Smooth muscle cell (in vitro differentiated cells): ENCODE measurements at regions not wholly inside any gene's neighbourhood (a gene's known extent, or its start where the extent isn't known, plus 50 kb on each side); places are given as distances from the start of the nearest gene placed in this dataset.

Experiments
- DNase-seq: peaks from one replicate; lab custom pipeline; 2025; ENCODE audit not compliant: unreplicated experiment; lab: John Stamatoyannopoulos, UW
- H2AFZ ChIP-seq: fragments of 200-600 bp; sonication (generic); 2 replicates; pipeline ENCODE4 v1.6.0; 2016; ENCODE audit warnings: antibody characterized with exemption, low read depth, mild to moderate bottlenecking
- H3F3A ChIP-seq: fragments of 200-600 bp; sonication (generic); 2 replicates; pipeline ENCODE4 v1.6.0; 2017; ENCODE audit warnings: antibody characterized with exemption, low read depth
- H3K27ac ChIP-seq: fragments of 200-600 bp; sonication (generic); 2 replicates; pipeline ENCODE4 v1.5.1; 2016; ENCODE audit warnings: low read depth, mild to moderate bottlenecking
- H3K27me3 ChIP-seq: fragments of 200-600 bp; sonication (generic); 2 replicates; pipeline ENCODE4 v1.6.1; 2016; ENCODE audit warnings: low read depth, mild to moderate bottlenecking
- H3K36me3 ChIP-seq: fragments of 200-600 bp; sonication (generic); 2 replicates; pipeline ENCODE4 v1.5.1; 2016; ENCODE audit warnings: low read depth
- H3K4me1 ChIP-seq: fragments of 200-600 bp; sonication (generic); 2 replicates; pipeline ENCODE4 v1.5.1; 2016; ENCODE audit warnings: low read depth
- H3K4me2 ChIP-seq: fragments of 200-600 bp; sonication (generic); 2 replicates; pipeline ENCODE4 v1.6.0; 2016; ENCODE audit warnings: mild to moderate bottlenecking
- H3K4me3 ChIP-seq: fragments of 200-600 bp; sonication (generic); 2 replicates; pipeline ENCODE4 v1.5.1; 2016; ENCODE audit warnings: mild to moderate bottlenecking
- H3K79me2 ChIP-seq: fragments of 200-600 bp; sonication (generic); 2 replicates; pipeline ENCODE4 v1.6.0; 2016; ENCODE audit warnings: low read depth, mild to moderate bottlenecking
- H3K9ac ChIP-seq: fragments of 200-600 bp; sonication (generic); 2 replicates; pipeline ENCODE4 v1.6.0; 2016; ENCODE audit warnings: low read depth
- H3K9me3 ChIP-seq: fragments of 200-600 bp; sonication (generic); replicated peaks from 2 replicates; pipeline ENCODE4 v1.5.1; 2016; ENCODE audit warnings: low read depth
- H4K20me1 ChIP-seq: fragments of 200-600 bp; sonication (generic); 2 replicates; pipeline ENCODE4 v1.6.0; 2016; ENCODE audit warnings: low read depth
- WGBS: methylation state at CpG from one replicate; pipeline ENCODE4 v1.1.7; 2016; ENCODE audit warnings: low lambda C conversion rate; 5-methylcytosine and 5-hydroxymethylcytosine counted together
- TF ChIP-seq, protein P1 (sequence below): fragments of 200-600 bp; sonication (generic); IDR thresholded peaks from 2 replicates; pipeline ENCODE4 v1.5.1; 2017; ENCODE audit warnings: borderline replicate concordance, mild to moderate bottlenecking, antibody characterized with exemption; ENCODE audit not compliant: insufficient read depth, poor library complexity, severe bottlenecking

DNA sequence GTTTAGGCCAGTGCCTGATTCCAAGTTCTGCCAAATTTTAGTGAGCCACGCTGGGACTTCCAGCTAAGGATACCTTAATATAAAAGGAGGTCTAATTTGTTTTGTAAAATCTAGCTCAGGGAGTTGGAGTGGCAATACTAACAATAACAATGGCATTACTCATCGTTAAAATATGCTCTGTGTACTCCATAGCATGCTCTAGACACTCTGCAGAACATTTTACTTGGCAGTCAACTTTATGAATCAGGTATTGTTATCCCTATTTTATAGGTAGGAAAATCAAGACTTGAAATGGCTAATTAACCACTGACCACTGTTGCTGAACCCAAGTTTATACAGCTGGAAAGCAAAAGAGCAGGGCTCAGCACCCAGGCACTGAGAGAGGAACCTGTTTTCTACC lies 485.0 kb upstream of the KIRREL3 start:
- TF ChIP-seq, protein P1, sequence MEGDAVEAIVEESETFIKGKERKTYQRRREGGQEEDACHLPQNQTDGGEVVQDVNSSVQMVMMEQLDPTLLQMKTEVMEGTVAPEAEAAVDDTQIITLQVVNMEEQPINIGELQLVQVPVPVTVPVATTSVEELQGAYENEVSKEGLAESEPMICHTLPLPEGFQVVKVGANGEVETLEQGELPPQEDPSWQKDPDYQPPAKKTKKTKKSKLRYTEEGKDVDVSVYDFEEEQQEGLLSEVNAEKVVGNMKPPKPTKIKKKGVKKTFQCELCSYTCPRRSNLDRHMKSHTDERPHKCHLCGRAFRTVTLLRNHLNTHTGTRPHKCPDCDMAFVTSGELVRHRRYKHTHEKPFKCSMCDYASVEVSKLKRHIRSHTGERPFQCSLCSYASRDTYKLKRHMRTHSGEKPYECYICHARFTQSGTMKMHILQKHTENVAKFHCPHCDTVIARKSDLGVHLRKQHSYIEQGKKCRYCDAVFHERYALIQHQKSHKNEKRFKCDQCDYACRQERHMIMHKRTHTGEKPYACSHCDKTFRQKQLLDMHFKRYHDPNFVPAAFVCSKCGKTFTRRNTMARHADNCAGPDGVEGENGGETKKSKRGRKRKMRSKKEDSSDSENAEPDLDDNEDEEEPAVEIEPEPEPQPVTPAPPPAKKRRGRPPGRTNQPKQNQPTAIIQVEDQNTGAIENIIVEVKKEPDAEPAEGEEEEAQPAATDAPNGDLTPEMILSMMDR = no peak
- Histone ChIP-seq H3K4me2 (no peak overlapping the region), H3K36me3 (no peaks in the 10 kb centered on the region), H3K27ac (no peak overlapping the region), H4K20me1 (no peaks in the 10 kb centered on the region), H2AFZ (no peak overlapping the region), H3K4me3 (no peak overlapping the region), H3F3A (no peaks in the 10 kb centered on the region), H3K9me3 (no peaks in the 10 kb centered on the region), H3K27me3 (no peaks in the 10 kb centered on the region), H3K4me1 (no peaks in the 10 kb centered on the region), H3K79me2 (no peaks in the 10 kb centered on the region), H3K9ac (no peak overlapping the region)
- no peak for DNase-seq
- 75% methylated on average over 2 of the region's 2 CpGs for WGBS

DNA sequence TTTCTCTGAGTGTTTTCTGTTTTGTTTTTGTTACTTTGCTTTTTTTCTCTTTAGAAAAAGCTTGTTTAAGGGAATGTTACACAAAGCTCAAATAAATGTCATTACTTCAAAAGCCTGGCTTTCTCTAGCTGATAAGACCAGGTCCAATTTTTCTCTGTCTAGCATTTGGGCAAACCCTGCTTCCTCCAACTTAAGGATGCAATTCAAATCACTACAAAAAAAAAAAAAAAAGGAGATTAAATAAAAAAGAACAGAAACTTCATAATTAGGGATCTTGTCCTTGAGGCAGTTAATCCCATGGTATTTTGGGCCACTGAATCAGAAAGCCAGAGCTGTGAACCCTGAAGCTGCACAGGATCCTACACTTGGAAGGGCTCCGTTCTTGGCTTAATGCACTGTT lies 480.8 kb upstream of the KIRREL3 start:
- DNase-seq = no peak
- H4K20me1 ChIP-seq = no peaks in the 10 kb centered on the region
- TF ChIP-seq, protein P1 = no peak
- no peaks in the 10 kb centered on the region for H3K79me2 ChIP-seq
- H3K36me3 ChIP-seq = no peaks in the 10 kb centered on the region
- H3K4me1 ChIP-seq = no peaks in the 10 kb centered on the region
- WGBS = 30% methylated on average over 1 of the region's 1 CpG
- no peak overlapping the region for H3K27ac ChIP-seq
- no peak overlapping the region for H2AFZ ChIP-seq
- H3K4me2 ChIP-seq = no peak overlapping the region
- H3K9me3 ChIP-seq = no peaks in the 10 kb centered on the region
- no peak overlapping the region for H3K4me3 ChIP-seq
- H3F3A ChIP-seq = no peaks in the 10 kb centered on the region
- H3K27me3 ChIP-seq = peaks cover under 1% of the 10 kb centered on the region
- H3K9ac ChIP-seq = no peak overlapping the region

DNA sequence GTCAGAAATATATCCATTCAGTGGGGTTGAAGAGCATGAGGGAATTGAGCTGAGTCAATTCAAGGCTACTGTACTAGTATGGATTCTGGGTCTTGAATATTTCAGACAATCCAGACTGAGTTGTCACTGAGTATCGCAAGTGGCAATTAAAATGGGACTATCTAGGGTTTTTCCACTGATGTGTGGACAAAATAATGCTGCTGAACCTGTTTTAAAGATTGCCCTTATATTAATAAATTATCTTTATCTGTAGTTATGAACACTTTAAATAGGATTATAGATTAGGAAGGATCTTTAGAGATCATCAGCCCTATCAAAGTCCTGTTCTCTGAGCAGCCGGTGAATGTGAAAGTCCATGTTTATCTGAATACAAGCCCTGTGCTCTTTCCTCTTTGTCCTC lies 478.3 kb upstream of the KIRREL3 start:
- Histone ChIP-seq H2AFZ (no peak overlapping the region), H3K9me3 (no peaks in the 10 kb centered on the region), H3K4me2 (no peak overlapping the region), H3K4me1 (no peaks in the 10 kb centered on the region), H4K20me1 (no peaks in the 10 kb centered on the region), H3K9ac (no peak overlapping the region), H3F3A (no peaks in the 10 kb centered on the region), H3K36me3 (no peaks in the 10 kb centered on the region), H3K27ac (no peak overlapping the region), H3K4me3 (no peak overlapping the region), H3K27me3 (peaks cover 21% of the 10 kb centered on the region), H3K79me2 (no peaks in the 10 kb centered on the region)
- no peak for DNase-seq
- TF ChIP-seq, protein P1 = no peak
- 85% methylated on average over 2 of the region's 2 CpGs for WGBS

DNA sequence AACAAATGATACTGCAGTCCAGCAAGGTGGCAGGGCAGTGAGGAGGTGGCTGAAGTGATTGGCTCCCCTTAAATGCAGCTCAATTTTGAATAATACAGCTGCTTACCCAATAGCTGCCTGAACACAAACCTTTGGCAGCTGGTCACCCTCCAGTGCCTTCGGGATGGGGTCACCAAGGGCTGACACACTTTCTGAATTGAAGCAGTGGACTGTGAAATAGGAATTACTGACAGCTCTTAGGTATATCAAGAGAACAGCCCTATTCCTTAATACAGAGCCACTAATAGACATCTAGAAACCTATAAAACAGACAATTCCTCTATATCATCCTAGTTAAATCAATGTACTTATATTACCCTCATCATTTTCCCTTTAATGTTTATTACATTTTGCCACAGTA lies 474.2 kb upstream of the KIRREL3 start:
- Histone ChIP-seq H3K9ac (no peak overlapping the region), H3F3A (no peaks in the 10 kb centered on the region), H3K4me3 (no peak overlapping the region), H3K4me2 (no peak overlapping the region), H3K36me3 (no peaks in the 10 kb centered on the region), H4K20me1 (no peaks in the 10 kb centered on the region), H3K79me2 (no peaks in the 10 kb centered on the region), H3K27ac (no peak overlapping the region), H2AFZ (no peak overlapping the region), H3K4me1 (no peaks in the 10 kb centered on the region), H3K9me3 (no peaks in the 10 kb centered on the region), H3K27me3 (peaks cover 21% of the 10 kb centered on the region)
- TF ChIP-seq, protein P1 = no peak
- no peak for DNase-seq
- WGBS = 83% methylated on average over 1 of the region's 1 CpG
